Panc1 (cell line): ENCODE measurements at regions not wholly inside any gene's neighbourhood (a gene's known extent, or its start where the extent isn't known, plus 50 kb on each side); places are given as distances from the start of the nearest gene placed in this dataset.

Experiments
- ATAC-seq: fragments of 200-7000 bp; cut with Tn5 transposase; 2 replicates; pipeline ENCODE4 v1.9.1; 2020; ENCODE audit warnings: mild to moderate bottlenecking, moderate library complexity
- BruUV-seq: library from RNA; stranded (reverse); fragments of 400-500 nt; replicated peaks from 2 replicates; lab custom pipeline; 2021; lab: Mats Ljungman, UMichigan
- CTCF ChIA-PET: fragments of 300-600 bp; sonication (Branson Sonifier 250); formaldehyde crosslinking; loops from one replicate; lab custom pipeline; 2022; ENCODE audit warnings: antibody characterized with exemption; lab: Charles Lee
- POLR2A ChIA-PET: fragments of 300-600 bp; sonication (Branson Sonifier 250); formaldehyde crosslinking; loops from one replicate; lab custom pipeline; 2022; ENCODE audit warnings: antibody characterized with exemption; lab: Charles Lee
- DNase-seq: peaks from one replicate; pipeline ENCODE4 v3.0.0-alpha.2; 2010; ENCODE audit warnings: low read depth, low spot score
- H3K27ac ChIP-seq: 2 replicates; pipeline ENCODE4 v1.5.1; 2011; ENCODE audit warnings: mild to moderate bottlenecking, low read length, inconsistent platforms
- H3K27me3 ChIP-seq: fragments of 200-500 bp; sonication (Bioruptor generic); 2 replicates; pipeline ENCODE4 v1.6.0; 2014; ENCODE audit warnings: low read length, inconsistent platforms; ENCODE audit not compliant: control insufficient read depth, insufficient read depth
- H3K36me3 ChIP-seq: fragments of 200-500 bp; sonication (Bioruptor generic); 2 replicates; pipeline ENCODE4 v1.5.1; 2014; ENCODE audit warnings: inconsistent platforms, mild to moderate bottlenecking, low read length, moderate library complexity; ENCODE audit not compliant: control insufficient read depth, insufficient read depth
- H3K4me1 ChIP-seq: 2 replicates; pipeline ENCODE4 v1.5.1; 2011; ENCODE audit warnings: inconsistent platforms, mild to moderate bottlenecking, low read length, moderate library complexity; ENCODE audit not compliant: control insufficient read depth, insufficient read depth
- H3K4me3 ChIP-seq, 2 experiments: 2 replicates each; pipeline ENCODE4 v1.5.1; 2011 to 2012; ENCODE audit warnings: low read depth in 2 of 2, low read length in 2 of 2, mild to moderate bottlenecking in 2 of 2, inconsistent platforms in 1 of 2, moderate library complexity in 1 of 2
- H3K9me3 ChIP-seq: fragments of 200-500 bp; sonication (Bioruptor generic); 2 replicates; pipeline ENCODE4 v1.5.1; 2014; ENCODE audit warnings: low read depth, mild to moderate bottlenecking, inconsistent platforms, low read length, moderate library complexity; ENCODE audit not compliant: control insufficient read depth, insufficient read depth
- POLR2AphosphoS5 ChIP-seq: IDR thresholded peaks from 2 replicates; pipeline ENCODE4 v1.6.1; 2012; ENCODE audit warnings: mild to moderate bottlenecking, low read depth, low read length, moderate library complexity
- SIN3A ChIP-seq: IDR thresholded peaks from 2 replicates; pipeline ENCODE4 v1.6.1; 2012; ENCODE audit warnings: low read depth, mild to moderate bottlenecking, low read length, moderate library complexity, borderline replicate concordance; ENCODE audit not compliant: insufficient read depth
- TCF7L2 ChIP-seq: IDR thresholded peaks from 2 replicates; pipeline ENCODE4 v1.6.1; 2011; ENCODE audit warnings: mild to moderate bottlenecking, low read depth, low read length, inconsistent platforms
- in situ Hi-C: cut with HindIII; loops from 2 replicates; pipeline ENCODE4 v1.10.0; 2016; ENCODE audit warnings: low sequenced_read_pairs, low pct_unique_long_range_greater_than_20kb
- intact Hi-C: fragments of 100-400 bp; cut with micrococcal nuclease; formaldehyde crosslinking; loops from one replicate; pipeline ENCODE4 v1.10.0; 2022; ENCODE audit not compliant: unreplicated experiment
- TF ChIP-seq, protein P1 (sequence below), 2 experiments: IDR thresholded peaks; 2 replicates each; pipeline ENCODE4 v1.6.1; 2011 to 2012; ENCODE audit warnings: low read depth in 2 of 2, control low read depth in 1 of 2, low read length in 1 of 2, mild to moderate bottlenecking in 1 of 2, moderate library complexity in 1 of 2; ENCODE audit not compliant: insufficient read depth in 1 of 2
- TF ChIP-seq, protein P2 (sequence below): fragments of 450-650 bp; IDR thresholded peaks from 2 replicates; pipeline ENCODE4 v1.5.1; 2017; ENCODE audit warnings: mild to moderate bottlenecking

DNA sequence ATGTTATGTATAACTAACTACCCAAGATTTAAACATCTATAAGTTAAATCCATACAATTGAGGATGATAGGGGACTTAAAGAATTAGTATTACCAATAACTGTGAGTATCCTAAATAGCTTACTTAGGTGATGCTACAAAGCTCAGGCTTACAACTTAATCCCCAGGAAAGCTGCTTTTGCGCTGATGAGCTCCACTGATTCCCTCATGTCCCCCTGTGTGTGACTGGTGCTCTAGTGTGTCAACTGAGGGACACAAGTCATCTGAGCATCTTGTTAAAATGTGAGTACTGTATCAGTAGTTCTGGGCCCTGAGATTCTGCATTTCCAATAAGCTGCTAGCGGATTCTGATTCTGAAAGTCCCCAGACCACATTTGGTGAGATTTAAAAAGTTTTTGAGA is 1458.8 kb downstream of the MRPL39 start:
- ChIA-PET POLR2A (no interaction called here), CTCF (no interaction called here)
- no peak overlapping the region for H3K27ac ChIP-seq
- H3K36me3 ChIP-seq, result no peaks in the 10 kb centered on the region
- H3K9me3 ChIP-seq, result no peaks in the 10 kb centered on the region
- intact Hi-C loops (no loop called here), in situ Hi-C loops (no loop called here)
- BruUV-seq, result no TSS peak
- no peaks in the 10 kb centered on the region for H3K4me1 ChIP-seq
- ATAC-seq, result no peak
- H3K4me3 ChIP-seq, result no peak overlapping the region
- no peaks in the 10 kb centered on the region for H3K27me3 ChIP-seq
- TF ChIP-seq, protein P1, sequence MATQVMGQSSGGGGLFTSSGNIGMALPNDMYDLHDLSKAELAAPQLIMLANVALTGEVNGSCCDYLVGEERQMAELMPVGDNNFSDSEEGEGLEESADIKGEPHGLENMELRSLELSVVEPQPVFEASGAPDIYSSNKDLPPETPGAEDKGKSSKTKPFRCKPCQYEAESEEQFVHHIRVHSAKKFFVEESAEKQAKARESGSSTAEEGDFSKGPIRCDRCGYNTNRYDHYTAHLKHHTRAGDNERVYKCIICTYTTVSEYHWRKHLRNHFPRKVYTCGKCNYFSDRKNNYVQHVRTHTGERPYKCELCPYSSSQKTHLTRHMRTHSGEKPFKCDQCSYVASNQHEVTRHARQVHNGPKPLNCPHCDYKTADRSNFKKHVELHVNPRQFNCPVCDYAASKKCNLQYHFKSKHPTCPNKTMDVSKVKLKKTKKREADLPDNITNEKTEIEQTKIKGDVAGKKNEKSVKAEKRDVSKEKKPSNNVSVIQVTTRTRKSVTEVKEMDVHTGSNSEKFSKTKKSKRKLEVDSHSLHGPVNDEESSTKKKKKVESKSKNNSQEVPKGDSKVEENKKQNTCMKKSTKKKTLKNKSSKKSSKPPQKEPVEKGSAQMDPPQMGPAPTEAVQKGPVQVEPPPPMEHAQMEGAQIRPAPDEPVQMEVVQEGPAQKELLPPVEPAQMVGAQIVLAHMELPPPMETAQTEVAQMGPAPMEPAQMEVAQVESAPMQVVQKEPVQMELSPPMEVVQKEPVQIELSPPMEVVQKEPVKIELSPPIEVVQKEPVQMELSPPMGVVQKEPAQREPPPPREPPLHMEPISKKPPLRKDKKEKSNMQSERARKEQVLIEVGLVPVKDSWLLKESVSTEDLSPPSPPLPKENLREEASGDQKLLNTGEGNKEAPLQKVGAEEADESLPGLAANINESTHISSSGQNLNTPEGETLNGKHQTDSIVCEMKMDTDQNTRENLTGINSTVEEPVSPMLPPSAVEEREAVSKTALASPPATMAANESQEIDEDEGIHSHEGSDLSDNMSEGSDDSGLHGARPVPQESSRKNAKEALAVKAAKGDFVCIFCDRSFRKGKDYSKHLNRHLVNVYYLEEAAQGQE (IDR thresholded peaks at IDR 0.05; ENCODE audit: insufficient read depth in 1 of 2, low read depth in 2 of 2, low read length in 1 of 2), result no peak
- no peak for TF ChIP-seq POLR2AphosphoS5
- no peak for TF ChIP-seq SIN3A
- TF ChIP-seq, protein P2, sequence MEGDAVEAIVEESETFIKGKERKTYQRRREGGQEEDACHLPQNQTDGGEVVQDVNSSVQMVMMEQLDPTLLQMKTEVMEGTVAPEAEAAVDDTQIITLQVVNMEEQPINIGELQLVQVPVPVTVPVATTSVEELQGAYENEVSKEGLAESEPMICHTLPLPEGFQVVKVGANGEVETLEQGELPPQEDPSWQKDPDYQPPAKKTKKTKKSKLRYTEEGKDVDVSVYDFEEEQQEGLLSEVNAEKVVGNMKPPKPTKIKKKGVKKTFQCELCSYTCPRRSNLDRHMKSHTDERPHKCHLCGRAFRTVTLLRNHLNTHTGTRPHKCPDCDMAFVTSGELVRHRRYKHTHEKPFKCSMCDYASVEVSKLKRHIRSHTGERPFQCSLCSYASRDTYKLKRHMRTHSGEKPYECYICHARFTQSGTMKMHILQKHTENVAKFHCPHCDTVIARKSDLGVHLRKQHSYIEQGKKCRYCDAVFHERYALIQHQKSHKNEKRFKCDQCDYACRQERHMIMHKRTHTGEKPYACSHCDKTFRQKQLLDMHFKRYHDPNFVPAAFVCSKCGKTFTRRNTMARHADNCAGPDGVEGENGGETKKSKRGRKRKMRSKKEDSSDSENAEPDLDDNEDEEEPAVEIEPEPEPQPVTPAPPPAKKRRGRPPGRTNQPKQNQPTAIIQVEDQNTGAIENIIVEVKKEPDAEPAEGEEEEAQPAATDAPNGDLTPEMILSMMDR, result no peak
- TF ChIP-seq TCF7L2, result no peak
- DNase-seq, result no peak

DNA sequence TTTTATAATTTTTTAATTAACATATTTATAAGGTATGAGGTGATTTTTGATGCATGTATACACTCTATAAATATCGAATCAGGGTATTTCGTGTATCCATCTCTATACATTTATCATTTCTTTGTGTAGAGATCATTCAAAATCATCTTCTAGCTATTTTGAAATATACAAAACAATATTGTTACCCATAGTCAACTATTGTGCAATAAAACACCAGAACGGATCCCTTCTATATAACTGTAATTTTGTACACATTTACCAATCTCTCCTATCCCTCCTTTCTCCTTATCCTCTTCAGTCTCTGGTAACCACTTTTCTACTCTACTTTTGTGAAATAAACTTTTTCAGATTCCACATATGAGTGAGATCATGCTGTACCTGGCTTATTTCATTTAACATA is 1459.6 kb downstream of the MRPL39 start:
- Histone ChIP-seq H3K4me1 (no peaks in the 10 kb centered on the region), H3K4me3 (no peak overlapping the region), H3K9me3 (no peaks in the 10 kb centered on the region), H3K27ac (no peak overlapping the region), H3K27me3 (no peaks in the 10 kb centered on the region), H3K36me3 (no peaks in the 10 kb centered on the region)
- ChIA-PET POLR2A (no interaction called here), CTCF (no interaction called here)
- TF ChIP-seq, protein P1 (IDR thresholded peaks at IDR 0.05; ENCODE audit: insufficient read depth in 1 of 2, low read depth in 2 of 2, low read length in 1 of 2), result no peak
- no peak for TF ChIP-seq POLR2AphosphoS5
- TF ChIP-seq SIN3A, result no peak
- TF ChIP-seq, protein P2, result no peak
- TF ChIP-seq TCF7L2, result no peak
- intact Hi-C loops, result no loop called here
- ATAC-seq (no peak), DNase-seq (no peak)
- BruUV-seq, result no TSS peak
- in situ Hi-C loops, result no loop called here
